Bronchial epithelial cell (primary cell): ENCODE measurements at regions not wholly inside any gene's neighbourhood (a gene's known extent, or its start where the extent isn't known, plus 50 kb on each side); places are given as distances from the start of the nearest gene placed in this dataset.

ENCODE experiments used
- DNase-seq: peaks from one replicate; pipeline ENCODE4 v3.0.0-alpha.2; 2010; ENCODE audit warnings: low read depth
- FAIRE-seq: peaks from 2 replicates; lab custom pipeline; 2011; peaks lifted over from hg19 to GRCh38; lab: Jason Lieb, UNC
- H3K27me3 ChIP-seq: 2 replicates; pipeline ENCODE4 v1.5.1; 2011; ENCODE audit warnings: low read length; ENCODE audit not compliant: control insufficient read depth, insufficient read depth
- H3K36me3 ChIP-seq: 2 replicates; pipeline ENCODE4 v1.5.1; 2011; ENCODE audit warnings: low read length; ENCODE audit not compliant: control insufficient read depth, insufficient read depth
- H3K4me3 ChIP-seq: 2 replicates; pipeline ENCODE4 v1.5.1; 2011; ENCODE audit warnings: mild to moderate bottlenecking, low read depth, low read length, control low read depth
- CTCF ChIP-seq: IDR thresholded peaks from 2 replicates; pipeline ENCODE4 v1.5.1; 2011; ENCODE audit warnings: mild to moderate bottlenecking, moderate library complexity, low read length, control low read depth, inconsistent platforms; ENCODE audit not compliant: insufficient read depth, severe bottlenecking

- H3K36me3 ChIP-seq, result no peaks in the 10 kb centered on the region
- TF ChIP-seq CTCF, result no peak
- FAIRE-seq (no peak), DNase-seq (no peak)
- H3K27me3 ChIP-seq, result no peaks in the 10 kb centered on the region
- no peak overlapping the region for H3K4me3 ChIP-seq
These were observed 568.6 kb upstream of the KIF2B start for GRCh38 chr17:53253956-53254597.

GRCh38 chr17:53249036-53249435 is 573.7 kb upstream of the KIF2B start:
- no peaks in the 10 kb centered on the region for H3K27me3 ChIP-seq
- no peak for TF ChIP-seq CTCF
- FAIRE-seq, result no peak

GRCh38 chr17:53234138-53234537 is 588.6 kb upstream of the KIF2B start:
- Histone ChIP-seq H3K36me3 (no peaks in the 10 kb centered on the region), H3K4me3 (no peak overlapping the region), H3K27me3 (no peaks in the 10 kb centered on the region)
- TF ChIP-seq CTCF, result no peak
- DNase-seq (no peak), FAIRE-seq (no peak)

More at GRCh38 chr17:53249036-53249435, 573.7 kb upstream of the KIF2B start:
- no peak for DNase-seq
- Histone ChIP-seq H3K36me3 (no peaks in the 10 kb centered on the region), H3K4me3 (no peak overlapping the region)

- no peak for FAIRE-seq
These were observed 595.2 kb upstream of the KIF2B start for GRCh38 chr17:53227514-53227913.

GRCh38 chr17:53227111-53227510 is 595.6 kb upstream of the KIF2B start:
- H3K27me3 ChIP-seq, result no peaks in the 10 kb centered on the region
- no peaks in the 10 kb centered on the region for H3K36me3 ChIP-seq
- FAIRE-seq, result no peak
- no peak for DNase-seq
- no peak overlapping the region for H3K4me3 ChIP-seq
- TF ChIP-seq CTCF, result no peak

More at GRCh38 chr17:53227514-53227913, 595.2 kb upstream of the KIF2B start:
- H3K4me3 ChIP-seq, result no peak overlapping the region
- H3K27me3 ChIP-seq, result no peaks in the 10 kb centered on the region
- DNase-seq, result no peak
- H3K36me3 ChIP-seq, result no peaks in the 10 kb centered on the region
- TF ChIP-seq CTCF, result no peak

GRCh38 chr17:53219821-53220220 is 602.9 kb upstream of the KIF2B start:
- FAIRE-seq, result no peak
- H3K4me3 ChIP-seq, result no peak overlapping the region
- TF ChIP-seq CTCF, result no peak

More at GRCh38 chr17:53219821-53220220, 602.9 kb upstream of the KIF2B start:
- H3K36me3 ChIP-seq, result no peaks in the 10 kb centered on the region
- H3K27me3 ChIP-seq, result no peaks in the 10 kb centered on the region
- DNase-seq, result no peak
